GM12878 (cell line): ENCODE measurements at regions not wholly inside any gene's neighbourhood (a gene's known extent, or its start where the extent isn't known, plus 50 kb on each side); places are given as distances from the start of the nearest gene placed in this dataset.

Experiments
- ATAC-seq: fragments of 200-7000 bp; cut with Tn5 transposase; 3 replicates; pipeline ENCODE4 v1.9.1; 2020; ENCODE audit warnings: mild to moderate bottlenecking, moderate library complexity
- BruUV-seq: library from RNA; stranded (reverse); fragments of 400-500 nt; replicated peaks from 2 replicates; lab custom pipeline; 2021; lab: Mats Ljungman, UMichigan
- CTCF ChIA-PET: fragments of 300-600 bp; sonication (Branson Sonifier 250); formaldehyde crosslinking; extraction: SDS; loops from one replicate; lab custom pipeline; 2021; ENCODE audit warnings: inconsistent platforms; lab: Yijun Ruan, JAX
- POLR2A ChIA-PET: fragments of 350-600 bp; formaldehyde crosslinking; extraction: SDS; loops from one replicate; lab custom pipeline; 2021; ENCODE audit warnings: inconsistent platforms; lab: Charles Lee
- RAD21 ChIA-PET: fragments of 300-600 bp; sonication (Branson Sonifier 250); formaldehyde crosslinking; loops from one replicate; lab custom pipeline; 2023; ENCODE audit warnings: antibody characterized with exemption; ENCODE audit not compliant: unreplicated experiment; lab: Charles Lee
- SMC1A ChIA-PET: fragments of 300-600 bp; sonication (Branson Sonifier 250); formaldehyde crosslinking; loops from one replicate; lab custom pipeline; 2023; ENCODE audit not compliant: unreplicated experiment, uncharacterized antibody; lab: Charles Lee
- DNase-seq: peaks from one replicate; pipeline ENCODE4 v3.0.0-alpha.2; 2011; ENCODE audit warnings: low read depth, low spot score
- FAIRE-seq: peaks from 3 replicates; lab custom pipeline; 2011; peaks lifted over from hg19 to GRCh38; lab: Jason Lieb, UNC
- H2AFZ ChIP-seq: 2 replicates; pipeline ENCODE4 v1.6.0; 2011; ENCODE audit warnings: low read depth, low read length, control low read depth; ENCODE audit not compliant: control insufficient read depth
- H3K27ac ChIP-seq: 2 replicates; pipeline ENCODE4 v1.5.1; 2011; ENCODE audit warnings: control low read depth; ENCODE audit not compliant: control insufficient read depth, insufficient read depth
- H3K27me3 ChIP-seq, 2 experiments: replicated peaks in 1 of 2; 2 replicates each; pipeline versions ENCODE4 v1.6.0 to v1.6.1; 2011; ENCODE audit warnings: low read length in 1 of 2; ENCODE audit not compliant: control insufficient read depth in 2 of 2, insufficient read depth in 2 of 2
- H3K36me3 ChIP-seq, 2 experiments: 2 replicates each; pipeline ENCODE4 v1.5.1; 2011; ENCODE audit warnings: low read length in 1 of 2; ENCODE audit not compliant: control insufficient read depth in 2 of 2, insufficient read depth in 2 of 2
- H3K4me1 ChIP-seq: 2 replicates; pipeline ENCODE4 v1.6.1; 2011; ENCODE audit warnings: mild to moderate bottlenecking, low read length, moderate library complexity, mixed read lengths; ENCODE audit not compliant: control insufficient read depth, insufficient read depth
- H3K4me2 ChIP-seq: 2 replicates; pipeline ENCODE4 v1.6.0; 2011; ENCODE audit warnings: control low read depth; ENCODE audit not compliant: control insufficient read depth, insufficient read depth
- H3K4me3 ChIP-seq: fragments of 200-600 bp; sonication (generic); 2 replicates; pipeline ENCODE4 v1.5.1; 2016
- H3K79me2 ChIP-seq: 2 replicates; pipeline ENCODE4 v1.6.0; 2011; ENCODE audit warnings: low read length; ENCODE audit not compliant: control insufficient read depth, insufficient read depth
- H3K9ac ChIP-seq: 2 replicates; pipeline ENCODE4 v1.8.0; 2011; ENCODE audit warnings: low read length, control low read depth, mixed read lengths; ENCODE audit not compliant: control insufficient read depth, insufficient read depth
- H3K9me3 ChIP-seq: replicated peaks from 3 replicates; pipeline ENCODE4 v1.5.1; 2011; ENCODE audit warnings: mild to moderate bottlenecking, low read length; ENCODE audit not compliant: control insufficient read depth, insufficient read depth
- H4K20me1 ChIP-seq: 2 replicates; pipeline ENCODE4 v1.6.0; 2011; ENCODE audit not compliant: control insufficient read depth, insufficient read depth
- BHLHE40 ChIP-seq, 2 experiments: fragments of 450-650 bp in 1 of 2; IDR thresholded peaks; 2 replicates each; pipeline ENCODE4 v1.6.1; 2011 to 2017; ENCODE audit warnings: low read depth in 2 of 2, borderline replicate concordance in 1 of 2, improper control_type of control experiment in 1 of 2, low read length in 1 of 2, mild to moderate bottlenecking in 1 of 2
- HCFC1 ChIP-seq: fragments of 150-350 bp; IDR thresholded peaks from 2 replicates; pipeline ENCODE4 v1.6.1; 2014; ENCODE audit warnings: low read length
- JUND ChIP-seq: IDR thresholded peaks from 2 replicates; pipeline ENCODE4 v1.6.1; 2012; ENCODE audit warnings: low read depth, mild to moderate bottlenecking, low read length, improper control_type of control experiment, moderate library complexity
- KDM1A ChIP-seq: fragments of 200-600 bp; sonication (generic); IDR thresholded peaks from 2 replicates; pipeline ENCODE4 v1.6.1; 2016; ENCODE audit warnings: borderline replicate concordance
- MXI1 ChIP-seq: fragments of 150-350 bp; IDR thresholded peaks from 2 replicates; pipeline ENCODE4 v1.6.1; 2011; ENCODE audit warnings: low read depth, mild to moderate bottlenecking, inconsistent platforms, low read length, improper control_type of control experiment
- NFIC ChIP-seq: IDR thresholded peaks from 2 replicates; pipeline ENCODE4 v1.6.1; 2012; ENCODE audit warnings: low read depth, mild to moderate bottlenecking, inconsistent platforms, low read length, moderate library complexity
- RAD51 ChIP-seq: fragments of 450-650 bp; IDR thresholded peaks from 2 replicates; pipeline ENCODE4 v1.6.1; 2016; ENCODE audit warnings: moderate library complexity, mild to moderate bottlenecking, inconsistent platforms
- RFX5 ChIP-seq: IDR thresholded peaks from 2 replicates; pipeline ENCODE4 v1.6.1; 2011; ENCODE audit warnings: low read depth, low read length, improper control_type of control experiment
- RUNX3 ChIP-seq: IDR thresholded peaks from 2 replicates; pipeline ENCODE4 v1.6.1; 2012; ENCODE audit warnings: low read length, inconsistent platforms
- SREBF1 ChIP-seq: IDR thresholded peaks from 2 replicates; pipeline ENCODE4 v1.6.1; 2012; ENCODE audit warnings: mild to moderate bottlenecking, low read length
- TARDBP ChIP-seq: IDR thresholded peaks from 2 replicates; pipeline ENCODE4 v1.6.1; 2016; ENCODE audit warnings: borderline replicate concordance
- ZZZ3 ChIP-seq: IDR thresholded peaks from 2 replicates; pipeline ENCODE4 v1.6.1; 2011; ENCODE audit warnings: low read depth; ENCODE audit not compliant: control insufficient read depth, insufficient read length
- WGBS: methylation state at CpG from one replicate; pipeline ENCODE4 v1.1.6; 2016; ENCODE audit warnings: low lambda C conversion rate; ENCODE audit not compliant: insufficient replicate concordance, insufficient coverage; ENCODE audit errors: missing lambda C conversion rate; 5-methylcytosine and 5-hydroxymethylcytosine counted together
- in situ Hi-C: fragments of 300-500 bp; cut with MboI; formaldehyde crosslinking; loops from 9 replicates; pipeline ENCODE4 v1.14.3; 2018; ENCODE audit warnings: mixed read lengths
- intact Hi-C: fragments of 100-400 bp; cut with micrococcal nuclease; formaldehyde crosslinking; loops from one replicate; pipeline ENCODE4 v1.14.2; 2022; ENCODE audit not compliant: unreplicated experiment
- TF ChIP-seq, protein P1 (sequence below): IDR thresholded peaks from 2 replicates; pipeline ENCODE4 v1.6.1; 2011; ENCODE audit warnings: low read depth, low read length, improper control_type of control experiment, borderline replicate concordance
- TF ChIP-seq, protein P2 (sequence below): fragments of 150-350 bp; IDR thresholded peaks from 2 replicates; pipeline ENCODE4 v1.6.1; 2014; ENCODE audit warnings: mild to moderate bottlenecking, low read depth, low read length
- TF ChIP-seq, protein P3 (sequence below): IDR thresholded peaks from 2 replicates; pipeline ENCODE4 v1.6.1; 2011; ENCODE audit warnings: low read depth, mild to moderate bottlenecking, low read length, moderate library complexity, borderline replicate concordance; ENCODE audit errors: extremely low read depth
- TF ChIP-seq, protein P4 (sequence below): IDR thresholded peaks from 2 replicates; pipeline ENCODE4 v1.6.1; 2011; ENCODE audit warnings: mild to moderate bottlenecking, low read depth, low read length, moderate library complexity; ENCODE audit not compliant: insufficient replicate concordance

- in situ Hi-C loops = no loop called here
- POLR2A ChIA-PET = no interaction called here
- CTCF ChIA-PET = no interaction called here
These were observed 278.2 kb upstream of the CHORDC1 start for GRCh38 chr11:90500922-90501568.

GRCh38 chr11:90496722-90497121 lies 273.9 kb upstream of the CHORDC1 start:
- Histone ChIP-seq H2AFZ (no peak overlapping the region), H3K9me3 (no peaks in the 10 kb centered on the region), H3K27me3 (no peaks in the 10 kb centered on the region), H3K4me3 (no peak overlapping the region), H3K27ac (no peak overlapping the region), H3K4me1 (no peaks in the 10 kb centered on the region), H3K4me2 (no peak overlapping the region), H3K36me3 (no peaks in the 10 kb centered on the region), H4K20me1 (no peaks in the 10 kb centered on the region), H3K9ac (no peak overlapping the region), H3K79me2 (no peaks in the 10 kb centered on the region)
- POLR2A ChIA-PET = no interaction called here
- SMC1A ChIA-PET = no interaction called here
- DNase-seq (no peak), ATAC-seq (no peak), FAIRE-seq (no peak)
- CTCF ChIA-PET = no interaction called here
- WGBS = 94% methylated on average over 1 of the region's 1 CpG
- no TSS peak for BruUV-seq
- in situ Hi-C loops = no loop called here
- RAD21 ChIA-PET = no interaction called here
- intact Hi-C loops = no loop called here
- no peak for TF ChIP-seq TARDBP
- no peak for TF ChIP-seq NFIC
- TF ChIP-seq, protein P1, sequence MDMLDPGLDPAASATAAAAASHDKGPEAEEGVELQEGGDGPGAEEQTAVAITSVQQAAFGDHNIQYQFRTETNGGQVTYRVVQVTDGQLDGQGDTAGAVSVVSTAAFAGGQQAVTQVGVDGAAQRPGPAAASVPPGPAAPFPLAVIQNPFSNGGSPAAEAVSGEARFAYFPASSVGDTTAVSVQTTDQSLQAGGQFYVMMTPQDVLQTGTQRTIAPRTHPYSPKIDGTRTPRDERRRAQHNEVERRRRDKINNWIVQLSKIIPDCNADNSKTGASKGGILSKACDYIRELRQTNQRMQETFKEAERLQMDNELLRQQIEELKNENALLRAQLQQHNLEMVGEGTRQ = no peak
- TF ChIP-seq, protein P2, sequence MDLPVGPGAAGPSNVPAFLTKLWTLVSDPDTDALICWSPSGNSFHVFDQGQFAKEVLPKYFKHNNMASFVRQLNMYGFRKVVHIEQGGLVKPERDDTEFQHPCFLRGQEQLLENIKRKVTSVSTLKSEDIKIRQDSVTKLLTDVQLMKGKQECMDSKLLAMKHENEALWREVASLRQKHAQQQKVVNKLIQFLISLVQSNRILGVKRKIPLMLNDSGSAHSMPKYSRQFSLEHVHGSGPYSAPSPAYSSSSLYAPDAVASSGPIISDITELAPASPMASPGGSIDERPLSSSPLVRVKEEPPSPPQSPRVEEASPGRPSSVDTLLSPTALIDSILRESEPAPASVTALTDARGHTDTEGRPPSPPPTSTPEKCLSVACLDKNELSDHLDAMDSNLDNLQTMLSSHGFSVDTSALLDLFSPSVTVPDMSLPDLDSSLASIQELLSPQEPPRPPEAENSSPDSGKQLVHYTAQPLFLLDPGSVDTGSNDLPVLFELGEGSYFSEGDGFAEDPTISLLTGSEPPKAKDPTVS = no peak
- no peak for TF ChIP-seq MXI1
- TF ChIP-seq HCFC1 = no peak
- no peak for TF ChIP-seq JUND
- no peak for TF ChIP-seq ZZZ3
- TF ChIP-seq, protein P3, sequence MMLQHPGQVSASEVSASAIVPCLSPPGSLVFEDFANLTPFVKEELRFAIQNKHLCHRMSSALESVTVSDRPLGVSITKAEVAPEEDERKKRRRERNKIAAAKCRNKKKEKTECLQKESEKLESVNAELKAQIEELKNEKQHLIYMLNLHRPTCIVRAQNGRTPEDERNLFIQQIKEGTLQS = no peak

More at GRCh38 chr11:90500922-90501568, 278.2 kb upstream of the CHORDC1 start:
- no peaks in the 10 kb centered on the region for H4K20me1 ChIP-seq
- WGBS = 25% methylated on average over 5 of the region's 5 CpGs
- BruUV-seq = no TSS peak
- H3K4me3 ChIP-seq = no peak overlapping the region
- TF ChIP-seq SREBF1 = no peak
- TF ChIP-seq KDM1A = no peak
- TF ChIP-seq MXI1 = no peak
- TF ChIP-seq RAD51 = no peak
- no peak for TF ChIP-seq RUNX3
- TF ChIP-seq, protein P4, sequence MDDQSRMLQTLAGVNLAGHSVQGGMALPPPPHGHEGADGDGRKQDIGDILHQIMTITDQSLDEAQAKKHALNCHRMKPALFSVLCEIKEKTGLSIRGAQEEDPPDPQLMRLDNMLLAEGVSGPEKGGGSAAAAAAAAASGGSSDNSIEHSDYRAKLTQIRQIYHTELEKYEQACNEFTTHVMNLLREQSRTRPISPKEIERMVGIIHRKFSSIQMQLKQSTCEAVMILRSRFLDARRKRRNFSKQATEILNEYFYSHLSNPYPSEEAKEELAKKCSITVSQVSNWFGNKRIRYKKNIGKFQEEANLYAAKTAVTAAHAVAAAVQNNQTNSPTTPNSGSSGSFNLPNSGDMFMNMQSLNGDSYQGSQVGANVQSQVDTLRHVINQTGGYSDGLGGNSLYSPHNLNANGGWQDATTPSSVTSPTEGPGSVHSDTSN = no peak
- TF ChIP-seq BHLHE40 (IDR thresholded peaks at IDR 0.05; ENCODE audit: borderline replicate concordance in 1 of 2, low read depth in 2 of 2, low read length in 1 of 2) = no peak
- no peak for TF ChIP-seq RFX5
- TF ChIP-seq, all 136 proteins: peak for 0
- RAD21 ChIA-PET = no interaction called here
- intact Hi-C loops = no loop called here
- DNase-seq = no peak
- Histone ChIP-seq H3K27ac (no peak overlapping the region), H3K9me3 (no peaks in the 10 kb centered on the region), H3K36me3 (no peaks in the 10 kb centered on the region), H3K4me2 (no peak overlapping the region), H3K4me1 (no peaks in the 10 kb centered on the region), H3K9ac (no peak overlapping the region), H3K27me3 (no peaks in the 10 kb centered on the region), H2AFZ (no peak overlapping the region), H3K79me2 (no peaks in the 10 kb centered on the region)
- SMC1A ChIA-PET = no interaction called here
- FAIRE-seq = no peak
- peak; percentile 41 for ATAC-seq
